CD4-positive, CD25-positive, alpha-beta regulatory T cell (primary cell): ENCODE measurements at regions not wholly inside any gene's neighbourhood (a gene's known extent, or its start where the extent isn't known, plus 50 kb on each side); places are given as distances from the start of the nearest gene placed in this dataset.
"Not testable (repeated sequence)": the region's sequence is repeated elsewhere in the genome, so short reads cannot be mapped to it uniquely, and the experiment has no call there.

Experiments
- ATAC-seq, 2 donors: fragments of 150-1000 bp; cut with Tn5 transposase; one replicate each; pipeline ENCODE4 v1.10.0; 2021; ENCODE audit warnings: low read depth in 2 of 2, moderate number of reproducible peaks in 2 of 2, moderate library complexity in 1 of 2
- DNase-seq, 3 donors: peaks; one replicate each; pipeline versions ENCODE4 v3.0.0 to v3.0.0-alpha.2; 2012 to 2022; ENCODE audit warnings: mixed read lengths in 1 of 3
- H3K27ac ChIP-seq: one replicate; pipeline ENCODE4 v1.7.0; 2013; ENCODE audit warnings: mild to moderate bottlenecking, low read length; ENCODE audit not compliant: insufficient read depth, poor library complexity, severe bottlenecking
- H3K27me3 ChIP-seq: one replicate; pipeline ENCODE4 v1.7.0; 2013; ENCODE audit warnings: low read length; ENCODE audit not compliant: control insufficient read depth, insufficient read depth
- H3K36me3 ChIP-seq: one replicate; pipeline ENCODE4 v1.7.0; 2013; ENCODE audit warnings: mild to moderate bottlenecking, low read length, moderate library complexity; ENCODE audit not compliant: control insufficient read depth, insufficient read depth
- H3K4me1 ChIP-seq: 2 replicates; pipeline ENCODE4 v1.7.0; 2013; ENCODE audit warnings: mild to moderate bottlenecking, low read length; ENCODE audit not compliant: insufficient read depth, control insufficient read depth, poor library complexity, severe bottlenecking
- H3K4me3 ChIP-seq: one replicate; pipeline ENCODE4 v1.7.0; 2013; ENCODE audit warnings: low read depth, mild to moderate bottlenecking, low read length, moderate library complexity
- H3K9me3 ChIP-seq, 2 experiments: 1 replicate in 1 of 2; 2 replicates in 1 of 2; pipeline ENCODE4 v1.7.0; 2013; ENCODE audit warnings: low read length in 2 of 2, mild to moderate bottlenecking in 1 of 2, moderate library complexity in 1 of 2; ENCODE audit not compliant: control insufficient read depth in 2 of 2
- H3K27ac Mint-ChIP-seq, 3 donors: one replicate each; pipeline ENCODE4 v1.8.0; 2020 to 2022; ENCODE audit warnings: mild to moderate bottlenecking in 3 of 3, mixed read lengths in 3 of 3, moderate library complexity in 2 of 3
- H3K27me3 Mint-ChIP-seq: one replicate; pipeline ENCODE4 v1.8.0; 2022; ENCODE audit warnings: mild to moderate bottlenecking, mixed read lengths
- H3K36me3 Mint-ChIP-seq: one replicate; pipeline ENCODE4 v1.8.0; 2020; ENCODE audit warnings: mixed read lengths
- H3K4me1 Mint-ChIP-seq, 4 donors: one replicate each; pipeline ENCODE4 v1.8.0; 2020 to 2022; ENCODE audit warnings: mixed read lengths in 4 of 4, mild to moderate bottlenecking in 1 of 4
- H3K4me3 Mint-ChIP-seq, 4 donors: one replicate each; pipeline ENCODE4 v1.8.0; 2020 to 2022; ENCODE audit warnings: mild to moderate bottlenecking in 4 of 4, mixed read lengths in 4 of 4, moderate library complexity in 3 of 4
- H3K9me3 Mint-ChIP-seq, 7 donors: one replicate each; pipeline ENCODE4 v1.8.0; 2020 to 2022; ENCODE audit warnings: mixed read lengths in 7 of 7, mild to moderate bottlenecking in 3 of 7, moderate library complexity in 2 of 7

- Histone ChIP-seq H3K27ac (no peak overlapping the region), H3K36me3 (no peaks in the 10 kb centered on the region), H3K4me1 (no peaks in the 10 kb centered on the region), H3K4me3 (no peak overlapping the region), H3K9me3 (no peaks in the 10 kb centered on the region), H3K27me3 (no peaks in the 10 kb centered on the region)
- H3K4me3 Mint-ChIP-seq, result no peak overlapping the region
- no peak overlapping the region for H3K27ac Mint-ChIP-seq
- no peaks in the 10 kb centered on the region for H3K4me1 Mint-ChIP-seq
- ATAC-seq (no peak), DNase-seq (no peak)
- H3K36me3 Mint-ChIP-seq, result no peaks in the 10 kb centered on the region
- H3K27me3 Mint-ChIP-seq, result peaks cover 4% of the 10 kb centered on the region
- H3K9me3 Mint-ChIP-seq, result peaks cover 0 to 8% (median 4%) of the 10 kb centered on the region in 7 donors
These were observed 460.6 kb upstream of the MCTP2 start for GRCh38 chr15:93770788-93771187.

- no peaks in the 10 kb centered on the region for H3K27me3 Mint-ChIP-seq
- ATAC-seq, result no peak
These were observed 469.3 kb upstream of the MCTP2 start for GRCh38 chr15:93762036-93762435.

GRCh38 chr15:93759629-93760028 lies 471.7 kb upstream of the MCTP2 start:
- H3K4me1 ChIP-seq, result no peaks in the 10 kb centered on the region
- DNase-seq (no peak), ATAC-seq (no peak)
- H3K27me3 ChIP-seq, result no peaks in the 10 kb centered on the region
- Mint-ChIP-seq H3K4me3 (no peak overlapping the region), H3K9me3 (peaks cover 0 to 9% (median 3%) of the 10 kb centered on the region in 7 donors), H3K4me1 (no peaks in the 10 kb centered on the region), H3K36me3 (no peaks in the 10 kb centered on the region), H3K27ac (no peak overlapping the region), H3K27me3 (no peaks in the 10 kb centered on the region)
- H3K4me3 ChIP-seq, result no peak overlapping the region
- no peak overlapping the region for H3K27ac ChIP-seq
- no peaks in the 10 kb centered on the region for H3K36me3 ChIP-seq
- H3K9me3 ChIP-seq, result no peaks in the 10 kb centered on the region

More at GRCh38 chr15:93762036-93762435, 469.3 kb upstream of the MCTP2 start:
- no peaks in the 10 kb centered on the region for H3K4me1 Mint-ChIP-seq
- H3K4me3 Mint-ChIP-seq, result no peak overlapping the region
- no peaks in the 10 kb centered on the region for H3K36me3 Mint-ChIP-seq
- peaks cover 0 to 6% (median 3%) of the 10 kb centered on the region in 7 donors for H3K9me3 Mint-ChIP-seq
- H3K27ac Mint-ChIP-seq, result no peak overlapping the region
- Histone ChIP-seq H3K27me3 (no peaks in the 10 kb centered on the region), H3K9me3 (no peaks in the 10 kb centered on the region), H3K36me3 (no peaks in the 10 kb centered on the region), H3K4me3 (no peak overlapping the region), H3K4me1 (no peaks in the 10 kb centered on the region), H3K27ac (no peak overlapping the region)
- DNase-seq, result no peak

GRCh38 chr15:93758824-93759223 lies 472.5 kb upstream of the MCTP2 start:
- no peaks in the 10 kb centered on the region for H3K9me3 ChIP-seq
- Mint-ChIP-seq H3K36me3 (no peaks in the 10 kb centered on the region), H3K9me3 (peaks cover 0 to 9% (median 2%) of the 10 kb centered on the region in 7 donors), H3K27me3 (no peaks in the 10 kb centered on the region), H3K4me3 (no peak overlapping the region), H3K4me1 (no peaks in the 10 kb centered on the region), H3K27ac (no peak overlapping the region)
- H3K27me3 ChIP-seq, result no peaks in the 10 kb centered on the region
- no peak overlapping the region for H3K27ac ChIP-seq
- H3K36me3 ChIP-seq, result no peaks in the 10 kb centered on the region
- ATAC-seq (no peak), DNase-seq (no peak)
- H3K4me1 ChIP-seq, result no peaks in the 10 kb centered on the region
- no peak overlapping the region for H3K4me3 ChIP-seq

GRCh38 chr15:93748710-93749109 lies 482.7 kb upstream of the MCTP2 start:
- no peaks in the 10 kb centered on the region for H3K36me3 ChIP-seq
- H3K9me3 ChIP-seq, result no peaks in the 10 kb centered on the region
- Mint-ChIP-seq H3K27ac (no peak overlapping the region), H3K36me3 (no peaks in the 10 kb centered on the region), H3K27me3 (no peaks in the 10 kb centered on the region), H3K9me3 (peaks cover 0 to 22% (median 10%) of the 10 kb centered on the region in 7 donors), H3K4me1 (no peaks in the 10 kb centered on the region), H3K4me3 (no peak overlapping the region)
- no peak overlapping the region for H3K4me3 ChIP-seq
- no peak for DNase-seq
- no peak overlapping the region for H3K27ac ChIP-seq
- no peaks in the 10 kb centered on the region for H3K27me3 ChIP-seq
- no peak for ATAC-seq
- H3K4me1 ChIP-seq, result no peaks in the 10 kb centered on the region

- H3K4me3 Mint-ChIP-seq, ATAC-seq, H3K4me3 ChIP-seq, H3K36me3 Mint-ChIP-seq, H3K27me3 Mint-ChIP-seq, H3K4me1 ChIP-seq, H3K27me3 ChIP-seq, H3K27ac Mint-ChIP-seq, H3K36me3 ChIP-seq, DNase-seq, H3K27ac ChIP-seq, H3K9me3 ChIP-seq, H3K4me1 Mint-ChIP-seq: not testable (repeated sequence)
- peaks cover 4 to 17% (median 8%) of the 10 kb centered on the region in 7 donors for H3K9me3 Mint-ChIP-seq
These were observed 496.4 kb upstream of the MCTP2 start for GRCh38 chr15:93734976-93735375.

- Histone ChIP-seq H3K4me1 (no peaks in the 10 kb centered on the region), H3K4me3 (no peak overlapping the region), H3K9me3 (no peaks in the 10 kb centered on the region), H3K27ac (no peak overlapping the region), H3K36me3 (no peaks in the 10 kb centered on the region), H3K27me3 (no peaks in the 10 kb centered on the region)
- no peak for ATAC-seq
- H3K4me3 Mint-ChIP-seq, result no peak overlapping the region
- DNase-seq, result no peak
- peaks cover 5 to 21% (median 7%) of the 10 kb centered on the region in 7 donors for H3K9me3 Mint-ChIP-seq
- no peaks in the 10 kb centered on the region for H3K27me3 Mint-ChIP-seq
- no peak overlapping the region for H3K27ac Mint-ChIP-seq
- H3K36me3 Mint-ChIP-seq, result no peaks in the 10 kb centered on the region
- H3K4me1 Mint-ChIP-seq, result no peaks in the 10 kb centered on the region
These were observed 500.6 kb upstream of the MCTP2 start for GRCh38 chr15:93730724-93731123.

GRCh38 chr15:93722165-93722564 lies 509.2 kb upstream of the MCTP2 start:
- no peak overlapping the region for H3K4me3 Mint-ChIP-seq
- no peaks in the 10 kb centered on the region for H3K36me3 Mint-ChIP-seq
- ATAC-seq, result no peak
- Histone ChIP-seq H3K27me3 (no peaks in the 10 kb centered on the region), H3K4me1 (no peaks in the 10 kb centered on the region), H3K9me3 (no peaks in the 10 kb centered on the region), H3K27ac (no peak overlapping the region), H3K36me3 (no peaks in the 10 kb centered on the region), H3K4me3 (no peak overlapping the region)
- DNase-seq, result no peak
- H3K9me3 Mint-ChIP-seq, result peaks cover 0 to 3% (median 1%) of the 10 kb centered on the region in 7 donors
- H3K27ac Mint-ChIP-seq, result no peak overlapping the region
- H3K27me3 Mint-ChIP-seq, result no peaks in the 10 kb centered on the region
- H3K4me1 Mint-ChIP-seq, result no peaks in the 10 kb centered on the region
